GM10266 (cell line): ENCODE measurements at regions not wholly inside any gene's neighbourhood (a gene's known extent, or its start where the extent isn't known, plus 50 kb on each side); places are given as distances from the start of the nearest gene placed in this dataset.

Experiments
- DNase-seq: peaks from one replicate; pipeline ENCODE4 v3.0.0; 2012; ENCODE audit errors: extremely low spot score
- CTCF ChIP-seq: IDR thresholded peaks from 2 replicates; pipeline ENCODE4 v1.5.1; 2012; ENCODE audit warnings: mild to moderate bottlenecking, low read depth; ENCODE audit not compliant: control insufficient read depth, insufficient read depth; ENCODE audit errors: missing control alignments

GRCh38 chr12:115697340-115697739 lies 580.2 kb downstream of the MED13L start:
- TF ChIP-seq CTCF, result no peak
- no peak for DNase-seq

GRCh38 chr12:115694564-115694963 lies 582.9 kb downstream of the MED13L start:
- no peak for TF ChIP-seq CTCF
- no peak for DNase-seq

GRCh38 chr12:115693970-115694369 lies 583.5 kb downstream of the MED13L start:
- no peak for TF ChIP-seq CTCF
- no peak for DNase-seq

GRCh38 chr12:115691123-115691522 lies 586.4 kb downstream of the MED13L start:
- TF ChIP-seq CTCF, result no peak
- no peak for DNase-seq

GRCh38 chr12:115687094-115687493 lies 590.4 kb downstream of the MED13L start:
- no peak for TF ChIP-seq CTCF
- no peak for DNase-seq

- no peak for TF ChIP-seq CTCF
- DNase-seq, result no peak
Measured at GRCh38 chr12:115683240-115683780, 594.2 kb downstream of the MED13L start.

GRCh38 chr12:115680967-115681366 lies 596.5 kb downstream of the MED13L start:
- TF ChIP-seq CTCF, result no peak
- no peak for DNase-seq
